ENCODE measurements at regions not wholly inside any gene's neighbourhood (a gene's known extent, or its start where the extent isn't known, plus 50 kb on each side); places are given as distances from the start of the nearest gene placed in this dataset.

- H2AFZ ChIP-seq, result no peak overlapping the region
- POLR2A ChIA-PET (ENCODE audit: unreplicated experiment), result no interaction called here
- CTCF ChIA-PET, result no interaction called here
- H3K36me3 ChIP-seq (ENCODE audit: low read depth), result no peaks in the 10 kb centered on the region
- peaks cover 63% of the 10 kb centered on the region for H3K27me3 ChIP-seq (ENCODE audit: insufficient read depth, low read depth)
- H3K9me2 ChIP-seq (ENCODE audit: insufficient read depth), result no peaks in the 10 kb centered on the region
- H3K4me1 ChIP-seq (replicated peaks; ENCODE audit: insufficient read depth), result no peaks in the 10 kb centered on the region
- H3K4me3 ChIP-seq, result no peak overlapping the region
- no TSS peak for BruUV-seq (replicated peaks)
- no peaks in the 10 kb centered on the region for H4K20me1 ChIP-seq (ENCODE audit: insufficient read depth)
- no peaks in the 10 kb centered on the region for H3K9me3 ChIP-seq (ENCODE audit: insufficient read depth, low read depth)
- TF ChIP-seq CTCF (conservative IDR thresholded peaks at IDR 0.05) (no peak), EZH2 (IDR thresholded peaks at IDR 0.05; ENCODE audit: low read depth) (no peak)
- intact Hi-C loops (cut with micrococcal nuclease; ENCODE audit: unreplicated experiment), result no loop called here
- no peaks in the 10 kb centered on the region for H3K79me2 ChIP-seq (ENCODE audit: low read depth)
- H3K27ac ChIP-seq, result no peak overlapping the region
- H3F3A ChIP-seq (ENCODE audit: insufficient read depth, low read depth), result no peaks in the 10 kb centered on the region
- H3K4me2 ChIP-seq, result no peak overlapping the region
- no peak for DNase-seq
Observed at GRCh38 chr17:79501910-79502309, 108.9 kb downstream of the RBFOX3 start.

GRCh38 chr17:79500745-79501618 lies 109.9 kb downstream of the RBFOX3 start:
- Histone ChIP-seq H2AFZ (no peak overlapping the region), H3K79me2 (ENCODE audit: low read depth) (no peaks in the 10 kb centered on the region), H3K9me3 (ENCODE audit: insufficient read depth, low read depth) (no peaks in the 10 kb centered on the region), H3F3A (ENCODE audit: insufficient read depth, low read depth) (no peaks in the 10 kb centered on the region), H3K4me1 (replicated peaks; ENCODE audit: insufficient read depth) (no peaks in the 10 kb centered on the region), H3K27me3 (ENCODE audit: insufficient read depth, low read depth) (peaks cover 58% of the 10 kb centered on the region), H4K20me1 (ENCODE audit: insufficient read depth) (no peaks in the 10 kb centered on the region), H3K4me3 (no peak overlapping the region), H3K4me2 (no peak overlapping the region), H3K36me3 (ENCODE audit: low read depth) (no peaks in the 10 kb centered on the region), H3K9me2 (ENCODE audit: insufficient read depth) (no peaks in the 10 kb centered on the region), H3K27ac (no peak overlapping the region)
- POLR2A ChIA-PET (ENCODE audit: unreplicated experiment), result no interaction called here
- CTCF ChIA-PET, result no interaction called here
- intact Hi-C loops (cut with micrococcal nuclease; ENCODE audit: unreplicated experiment), result no loop called here
- BruUV-seq (replicated peaks), result no TSS peak
- no peak for DNase-seq
- no peak for TF ChIP-seq CTCF (conservative IDR thresholded peaks at IDR 0.05)
- no peak for TF ChIP-seq EZH2 (IDR thresholded peaks at IDR 0.05; ENCODE audit: low read depth)

- Histone ChIP-seq H3K9me3 (ENCODE audit: insufficient read depth, low read depth) (no peaks in the 10 kb centered on the region), H3K27me3 (ENCODE audit: insufficient read depth, low read depth) (peaks cover 48% of the 10 kb centered on the region), H3K4me3 (no peak overlapping the region), H3K27ac (no peak overlapping the region), H3K4me1 (replicated peaks; ENCODE audit: insufficient read depth) (no peaks in the 10 kb centered on the region), H3K79me2 (ENCODE audit: low read depth) (no peaks in the 10 kb centered on the region), H3K36me3 (ENCODE audit: low read depth) (no peaks in the 10 kb centered on the region), H2AFZ (no peak overlapping the region), H4K20me1 (ENCODE audit: insufficient read depth) (no peaks in the 10 kb centered on the region), H3F3A (ENCODE audit: insufficient read depth, low read depth) (no peaks in the 10 kb centered on the region), H3K4me2 (no peak overlapping the region), H3K9me2 (ENCODE audit: insufficient read depth) (no peaks in the 10 kb centered on the region)
- ChIA-PET CTCF (no interaction called here), POLR2A (ENCODE audit: unreplicated experiment) (no interaction called here)
- TF ChIP-seq EZH2 (IDR thresholded peaks at IDR 0.05; ENCODE audit: low read depth), result no peak
- TF ChIP-seq CTCF (conservative IDR thresholded peaks at IDR 0.05), result no peak
- intact Hi-C loops (cut with micrococcal nuclease; ENCODE audit: unreplicated experiment), result no loop called here
- DNase-seq, result no peak
- no TSS peak for BruUV-seq (replicated peaks)
Observed at GRCh38 chr17:79498854-79499253, 112.0 kb downstream of the RBFOX3 start.
